Right ventricle myocardium inferior (tissue), 1 donor: ENCODE measurements at regions not wholly inside any gene's neighbourhood (a gene's known extent, or its start where the extent isn't known, plus 50 kb on each side); places are given as distances from the start of the nearest gene placed in this dataset.
"Not testable (repeated sequence)": the region's sequence is repeated elsewhere in the genome, so short reads cannot be mapped to it uniquely, and the experiment has no call there.

Experiments used
- ATAC-seq: fragments of 200-7000 bp; cut with Tn5 transposase; one replicate; pipeline ENCODE4 v1.9.1; 2020; ENCODE audit warnings: mild to moderate bottlenecking, moderate library complexity
- DNase-seq: peaks from one replicate; pipeline ENCODE4 v3.0.0; 2021; ENCODE audit errors: missing footprints
- intact Hi-C: fragments of 100-400 bp; cut with DNase I; formaldehyde crosslinking; loops from one replicate; pipeline ENCODE4 v1.11.0; 2022
- donor health status: DM: no; HTN: yes; CAD: no; lungs with severe emphysema.

DNA sequence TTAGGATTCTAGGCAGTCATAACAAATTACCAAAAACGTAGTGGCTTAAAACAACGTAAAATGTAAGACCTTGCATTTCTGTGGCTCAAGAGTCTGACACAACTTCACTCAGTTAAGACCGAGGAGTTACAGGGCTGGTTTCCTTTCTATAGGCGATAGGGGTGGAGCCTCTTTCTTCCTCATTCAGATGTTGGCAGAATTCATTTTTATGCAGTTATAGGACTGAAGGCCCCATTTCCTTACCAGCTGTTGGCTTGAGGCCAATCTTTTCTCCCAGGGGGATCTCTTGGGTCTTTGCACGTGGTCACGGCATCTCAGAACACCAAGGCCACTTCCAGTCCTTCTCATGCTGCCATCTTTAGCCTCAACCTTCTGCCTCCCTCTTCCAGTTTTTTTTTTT lies 145.2 kb downstream of the KCNJ2 start:
- ATAC-seq: no peak
- DNase-seq: no peak
- intact Hi-C loops: loop anchor here (5.0 to 10.0 kb wide), 3 partner anchors 160 to 238 kb away; no protein-coding TSS in a partner anchor

DNA sequence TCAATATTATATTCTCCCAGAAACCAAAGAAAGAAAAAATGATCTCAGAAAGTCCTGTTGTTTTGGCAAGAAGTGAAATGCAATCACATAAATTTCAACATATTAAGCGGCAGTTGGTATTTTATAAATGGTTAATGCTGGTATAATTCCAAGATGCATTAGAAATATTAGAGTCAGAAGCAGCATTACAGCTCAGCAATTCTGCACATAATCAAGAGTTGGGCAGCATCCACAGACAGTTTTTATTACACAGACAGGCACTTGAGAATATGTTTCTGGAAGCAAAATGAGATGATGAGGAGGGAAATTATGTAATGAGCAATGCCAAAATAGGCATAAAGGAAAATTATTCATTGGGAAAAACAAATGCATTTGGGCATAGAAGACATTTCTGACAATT lies 148.1 kb downstream of the KCNJ2 start:
- intact Hi-C loops: loop anchor here (10.0 kb wide), 2 partner anchors 157 to 207 kb away; no protein-coding TSS in a partner anchor
- no peak for DNase-seq
- no peak for ATAC-seq

DNA sequence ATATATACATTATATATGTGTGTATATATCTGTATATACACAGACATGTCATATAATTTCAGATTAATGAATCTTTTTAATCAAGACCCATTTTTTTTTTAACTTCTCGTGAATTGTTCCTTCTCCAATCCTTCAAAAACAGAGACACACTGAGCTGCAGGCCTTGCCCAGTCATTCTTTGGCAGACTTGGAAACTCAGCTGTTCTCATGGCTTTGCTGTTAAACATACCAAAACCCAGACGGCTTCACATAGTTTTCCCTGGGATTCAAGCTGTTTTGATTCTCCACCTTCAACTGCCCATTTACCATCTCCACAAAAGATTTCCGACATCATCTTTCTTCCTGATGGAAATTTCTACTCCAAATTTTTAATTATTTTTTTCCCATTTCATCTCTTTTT lies 148.7 kb downstream of the KCNJ2 start:
- ATAC-seq: no peak
- intact Hi-C loops: loop anchor here (10.0 kb wide), 2 partner anchors 157 to 207 kb away; no protein-coding TSS in a partner anchor

GRCh38 chr17:70319516-70319915 lies 150.2 kb downstream of the KCNJ2 start:
- intact Hi-C loops: loop anchor here (10.0 kb wide), 2 partner anchors 155 to 205 kb away; no protein-coding TSS in a partner anchor
- no peak for ATAC-seq

More for the DNA sequence above, 148.7 kb downstream of the KCNJ2 start:
- DNase-seq: no peak

GRCh38 chr17:70320673-70321345 lies 151.5 kb downstream of the KCNJ2 start:
- intact Hi-C loops: no loop called here
- no peak for DNase-seq

More at GRCh38 chr17:70319516-70319915, 150.2 kb downstream of the KCNJ2 start:
- DNase-seq: no peak

GRCh38 chr17:70321352-70321751 lies 152.0 kb downstream of the KCNJ2 start:
- intact Hi-C loops: no loop called here
- no peak for DNase-seq
- ATAC-seq: no peak

More at GRCh38 chr17:70320673-70321345, 151.5 kb downstream of the KCNJ2 start:
- ATAC-seq: peak; percentile 72

DNA sequence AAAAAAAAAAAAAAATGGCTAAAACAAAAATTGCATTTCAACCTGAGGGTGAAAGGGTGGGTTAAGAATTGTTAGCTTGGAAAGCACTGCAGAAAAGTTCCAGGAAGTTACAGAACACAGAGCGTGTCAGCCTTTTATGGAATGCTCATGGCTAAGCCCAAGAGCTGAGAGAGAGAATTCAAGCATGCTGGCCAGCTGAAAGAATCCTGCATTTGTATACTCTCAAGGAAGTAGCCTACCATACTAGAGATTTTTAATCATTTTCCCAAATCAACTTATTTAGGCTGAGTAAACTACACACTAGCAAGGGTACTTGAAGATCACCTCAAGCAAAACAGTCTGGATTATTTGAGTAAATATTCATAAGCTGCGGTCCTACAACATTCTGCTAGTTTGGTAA lies 153.9 kb downstream of the KCNJ2 start:
- ATAC-seq (no peak), DNase-seq (no peak)
- intact Hi-C loops: no loop called here

GRCh38 chr17:70324031-70324430 lies 154.7 kb downstream of the KCNJ2 start:
- intact Hi-C loops: no loop called here
- DNase-seq (no peak), ATAC-seq (no peak)

GRCh38 chr17:70327279-70327678 lies 157.9 kb downstream of the KCNJ2 start:
- ATAC-seq: no peak
- intact Hi-C loops: no loop called here
- no peak for DNase-seq

DNA sequence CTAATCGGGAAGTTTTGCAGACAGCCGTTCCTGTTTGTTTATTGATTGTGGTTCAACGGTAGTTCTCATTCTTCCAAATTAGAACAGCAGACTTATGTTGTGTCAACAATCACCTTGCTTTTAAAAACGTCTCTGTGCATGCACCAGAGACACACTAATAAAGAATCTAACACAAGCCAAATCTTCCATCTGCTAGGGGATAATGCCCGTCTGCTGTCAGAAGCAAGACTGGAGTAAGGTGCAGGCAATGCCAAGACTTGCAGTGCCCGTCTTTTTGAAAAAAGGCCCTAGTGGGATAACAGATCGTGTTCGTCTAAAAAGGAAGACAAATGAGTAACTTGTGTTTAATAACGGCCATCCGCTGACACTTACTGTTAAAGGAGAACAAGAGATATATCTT lies 158.4 kb downstream of the KCNJ2 start:
- DNase-seq: no peak
- intact Hi-C loops: no loop called here
- ATAC-seq: no peak

GRCh38 chr17:70329721-70330120 lies 160.4 kb downstream of the KCNJ2 start:
- ATAC-seq: no peak
- intact Hi-C loops: no loop called here
- no peak for DNase-seq

DNA sequence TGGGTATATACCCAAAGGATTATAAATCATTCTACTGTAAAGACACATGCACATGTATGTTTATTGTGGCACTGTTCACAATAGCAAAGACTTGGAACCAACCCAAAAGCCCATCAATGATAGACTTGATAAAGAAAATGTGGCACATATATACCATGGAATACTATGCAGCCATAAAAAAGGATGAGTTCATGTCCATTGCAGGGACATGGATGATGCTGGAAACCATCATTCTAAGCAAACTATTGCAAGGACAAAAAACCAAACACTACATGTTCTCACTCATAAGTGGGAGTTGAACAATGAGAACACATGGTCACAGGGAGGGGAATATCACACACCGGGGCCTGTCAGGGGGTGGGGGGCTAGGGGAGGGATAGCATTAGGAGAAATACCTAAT lies 161.7 kb downstream of the KCNJ2 start:
- intact Hi-C loops, DNase-seq, ATAC-seq: not testable (repeated sequence)

DNA sequence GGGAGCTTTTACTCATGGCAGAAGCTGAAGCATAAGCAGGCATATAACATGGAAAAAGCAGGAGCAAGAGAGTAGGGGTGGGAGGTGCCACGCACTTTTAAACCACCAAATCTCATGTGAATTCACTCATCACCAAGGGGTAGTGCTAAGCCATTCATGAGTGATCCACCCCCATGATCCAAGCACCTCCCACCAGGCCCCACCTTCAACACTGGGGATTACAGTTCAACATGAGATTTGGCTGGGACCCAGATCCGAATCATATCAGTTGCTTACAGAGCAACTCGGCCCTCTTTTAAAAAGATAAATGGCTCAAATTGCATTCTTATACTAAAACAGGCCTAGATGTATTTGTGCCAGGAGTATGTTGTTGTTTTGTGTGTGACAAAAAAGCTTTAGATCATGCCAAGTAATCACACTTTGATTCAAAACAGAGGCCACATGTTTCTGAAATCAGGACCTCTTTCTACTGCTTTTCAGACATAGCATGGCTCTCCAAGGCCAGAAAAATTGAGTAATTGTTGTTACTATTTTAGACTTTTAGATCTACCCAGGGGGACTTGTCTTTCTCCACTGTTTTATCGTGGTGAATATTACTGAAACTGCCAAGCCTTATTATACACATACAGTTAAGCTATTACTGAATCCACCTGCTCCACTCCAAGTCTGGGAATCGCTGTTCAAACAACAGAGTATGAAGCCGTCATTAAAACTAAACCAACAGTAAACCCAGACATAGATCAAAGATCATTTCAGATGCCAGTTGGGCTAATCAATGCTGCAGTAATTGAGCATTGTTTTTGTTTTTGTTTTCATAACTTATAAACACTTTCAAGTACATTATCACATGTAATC lies 163.3 kb downstream of the KCNJ2 start:
- ATAC-seq: no peak

DNA sequence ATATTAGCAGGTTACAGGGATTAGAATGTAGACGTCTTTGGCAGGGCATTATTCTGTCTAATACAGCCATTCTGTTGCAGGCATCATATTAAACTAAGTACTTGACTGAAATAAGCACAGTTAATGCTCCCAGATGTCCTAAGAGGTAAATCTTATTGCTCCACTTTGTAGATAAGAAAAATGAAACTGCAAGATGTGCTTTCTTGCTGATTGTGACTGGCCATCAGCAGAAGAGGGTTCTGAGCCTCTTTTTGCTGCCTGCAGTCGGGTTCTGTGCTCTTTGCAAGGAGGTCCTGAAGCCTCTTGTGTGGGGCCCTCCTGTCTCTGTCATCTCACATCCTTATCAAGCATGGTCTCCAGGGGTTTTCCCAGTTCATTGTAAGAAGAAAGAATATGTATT lies 167.1 kb downstream of the KCNJ2 start:
- ATAC-seq: no peak
- no peak for DNase-seq
- intact Hi-C loops: no loop called here

More for the DNA sequence above, 163.3 kb downstream of the KCNJ2 start:
- intact Hi-C loops: no loop called here
- no peak for DNase-seq

GRCh38 chr17:70338946-70339354 lies 169.6 kb downstream of the KCNJ2 start:
- no peak for DNase-seq
- ATAC-seq: no peak
- intact Hi-C loops: no loop called here

DNA sequence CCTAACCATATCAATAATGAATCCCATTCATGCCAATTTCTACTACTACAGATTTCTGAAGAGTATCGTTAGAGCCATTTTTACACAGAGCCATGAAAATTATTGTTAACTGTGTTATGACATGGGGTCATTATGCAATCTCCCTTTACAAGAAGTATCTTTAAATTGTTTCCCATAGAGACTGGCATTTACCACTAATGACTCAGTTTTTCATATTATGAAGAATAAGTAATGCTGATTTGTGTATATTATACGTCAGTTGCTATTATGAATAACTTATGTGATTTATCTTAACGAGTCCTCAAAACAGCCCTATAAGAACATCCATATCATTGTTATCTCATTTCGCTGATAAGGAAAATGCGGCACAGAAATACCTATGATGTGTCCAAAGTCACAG lies 173.8 kb downstream of the KCNJ2 start:
- ATAC-seq (no peak), DNase-seq (no peak)
- intact Hi-C loops: no loop called here

DNA sequence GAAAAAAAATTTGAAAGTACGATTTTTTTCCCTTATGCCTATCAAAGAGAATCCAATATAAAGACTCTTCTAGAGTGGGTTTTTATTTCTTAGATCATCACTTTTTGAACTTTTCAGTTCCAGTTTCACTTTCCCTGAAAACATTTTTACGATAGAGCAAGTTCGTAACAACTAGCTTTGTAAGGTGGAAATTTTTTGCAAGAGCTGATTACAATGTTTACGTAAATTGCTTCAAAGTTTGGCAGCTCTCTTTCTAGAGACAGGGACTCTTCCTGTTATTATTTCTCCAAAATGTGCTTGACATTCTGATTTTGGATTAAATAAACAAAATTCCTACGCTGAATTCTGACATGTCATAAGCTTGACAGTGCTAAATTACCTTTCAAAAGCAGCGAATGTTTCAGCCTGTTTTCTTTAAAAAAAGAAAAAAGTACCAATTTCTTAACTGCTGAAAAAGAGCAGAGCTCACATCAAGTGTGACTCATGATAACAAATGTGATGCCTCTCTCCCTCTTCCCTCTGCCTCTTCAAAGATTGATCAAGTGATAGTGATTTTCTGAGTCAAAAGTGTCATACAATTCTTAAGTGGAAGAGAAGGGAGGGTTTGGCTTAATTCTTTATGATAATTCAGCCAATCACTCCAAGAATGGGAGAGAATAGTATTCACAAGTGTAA lies 175.2 kb downstream of the KCNJ2 start:
- ATAC-seq: no peak

DNA sequence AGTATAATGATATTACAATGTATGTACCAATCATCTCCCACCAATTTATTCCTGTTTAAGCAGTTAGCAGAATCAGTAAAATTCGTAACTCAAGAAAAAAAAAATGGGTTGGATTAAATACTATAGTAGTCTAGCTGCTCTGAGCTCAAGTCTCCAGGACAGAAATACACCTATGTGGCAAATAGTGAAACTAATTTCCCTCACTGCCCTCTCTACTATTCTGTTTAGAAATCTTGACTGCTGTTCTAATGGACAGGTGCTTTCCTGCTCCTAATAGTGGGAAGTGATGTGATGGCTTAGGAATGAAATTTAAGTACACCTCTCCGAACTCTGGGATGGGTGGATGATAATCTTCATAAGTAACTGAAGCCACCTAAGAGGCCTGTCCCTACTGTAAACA lies 175.7 kb downstream of the KCNJ2 start:
- no peak for ATAC-seq
- intact Hi-C loops: no loop called here
- DNase-seq: no peak

More for the DNA sequence above, 175.2 kb downstream of the KCNJ2 start:
- DNase-seq: no peak
- intact Hi-C loops: no loop called here

DNA sequence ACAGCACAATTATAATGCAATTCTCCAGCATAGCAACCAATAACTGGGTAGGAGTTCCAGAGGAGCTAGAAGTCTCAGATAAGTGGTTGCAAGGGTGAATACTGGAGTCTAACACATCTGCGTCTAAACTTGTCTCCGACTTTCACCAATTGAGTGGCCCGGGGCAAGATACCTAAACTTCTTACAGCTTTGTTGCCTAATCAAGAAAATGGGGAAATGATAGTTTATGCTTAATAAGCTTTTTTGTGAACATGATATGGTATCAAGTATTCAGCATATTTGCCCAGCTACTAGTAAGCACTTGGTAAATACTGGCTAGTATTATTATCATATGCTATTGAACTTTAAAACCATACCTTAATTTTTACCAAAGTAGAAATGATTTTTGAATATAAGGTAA lies 183.5 kb downstream of the KCNJ2 start:
- ATAC-seq (no peak), DNase-seq (no peak)
- intact Hi-C loops: no loop called here
